Omental fat pad (tissue), 3 donors: ENCODE measurements at regions not wholly inside any gene's neighbourhood (a gene's known extent, or its start where the extent isn't known, plus 50 kb on each side); places are given as distances from the start of the nearest gene placed in this dataset.

Source experiments
- ATAC-seq: fragments of 150-250 bp; one replicate; pipeline ENCODE4 v1.9.1; 2016; ENCODE audit warnings: mild to moderate bottlenecking, moderate library complexity; ENCODE audit not compliant: low FRiP score
- DNase-seq: peaks from one replicate; pipeline ENCODE4 v3.0.0-alpha.2; 2019; ENCODE audit warnings: low spot score
- CTCF ChIP-seq, 3 donors: fragments of 450-650 bp; IDR thresholded peaks; one replicate each; pipeline ENCODE4 v1.5.1; 2016 to 2017; ENCODE audit warnings: antibody characterized with exemption in 3 of 3, mild to moderate bottlenecking in 3 of 3, moderate library complexity in 2 of 3

- DNase-seq = no peak
- no peak for TF ChIP-seq CTCF (IDR thresholded peaks at IDR 0.05)
- no peak for ATAC-seq
Observed at GRCh38 chr9:89915187-89915586, 310.4 kb downstream of the GADD45G start.

GRCh38 chr9:89916001-89916597 lies 311.3 kb downstream of the GADD45G start:
- DNase-seq (no peak), ATAC-seq (no peak)
- no peak for TF ChIP-seq CTCF (IDR thresholded peaks at IDR 0.05)

GRCh38 chr9:89917861-89918260 lies 313.0 kb downstream of the GADD45G start:
- TF ChIP-seq CTCF (IDR thresholded peaks at IDR 0.05) = no peak

GRCh38 chr9:89919171-89919681 lies 314.4 kb downstream of the GADD45G start:
- no peak for TF ChIP-seq CTCF (IDR thresholded peaks at IDR 0.05)
- no peak for DNase-seq
- ATAC-seq = no peak

More at GRCh38 chr9:89917861-89918260, 313.0 kb downstream of the GADD45G start:
- DNase-seq = no peak
- ATAC-seq = no peak

- no peak for ATAC-seq
- no peak for DNase-seq
- no peak for TF ChIP-seq CTCF (IDR thresholded peaks at IDR 0.05)
Observed at GRCh38 chr9:89920131-89920530, 315.3 kb downstream of the GADD45G start.

- TF ChIP-seq CTCF (IDR thresholded peaks at IDR 0.05) = no peak
- no peak for DNase-seq
- no peak for ATAC-seq
Observed at GRCh38 chr9:89920951-89921350, 316.1 kb downstream of the GADD45G start.

- no peak for TF ChIP-seq CTCF (IDR thresholded peaks at IDR 0.05)
- ATAC-seq = no peak
- DNase-seq = no peak
Observed at GRCh38 chr9:89922099-89922498, 317.3 kb downstream of the GADD45G start.
